HEK293T (cell line): ENCODE measurements at regions not wholly inside any gene's neighbourhood (a gene's known extent, or its start where the extent isn't known, plus 50 kb on each side); places are given as distances from the start of the nearest gene placed in this dataset.

Experiments used
- FOXA1 ChIP-seq: fragments of 450-650 bp; IDR thresholded peaks from 2 replicates; pipeline ENCODE4 v1.6.1; 2016; ENCODE audit warnings: mild to moderate bottlenecking
- FOXM1 ChIP-seq: fragments of 450-650 bp; IDR thresholded peaks from 2 replicates; pipeline ENCODE4 v1.6.1; 2017; ENCODE audit warnings: mild to moderate bottlenecking, borderline replicate concordance
- L3MBTL2 ChIP-seq: fragments of 450-650 bp; conservative IDR thresholded peaks from 2 replicates; pipeline ENCODE4 v1.6.1; 2016; ENCODE audit warnings: mild to moderate bottlenecking
- LEF1 ChIP-seq: fragments of 450-650 bp; IDR thresholded peaks from 2 replicates; pipeline ENCODE4 v1.6.1; 2017; ENCODE audit warnings: mild to moderate bottlenecking, borderline replicate concordance
- TARDBP ChIP-seq: fragments of 450-650 bp; IDR thresholded peaks from 2 replicates; pipeline ENCODE4 v1.6.1; 2016
- ZNF384 ChIP-seq: fragments of 450-650 bp; IDR thresholded peaks from 2 replicates; pipeline ENCODE4 v1.6.1; 2016

GRCh38 chr18:44213293-44213692 lies 467.4 kb upstream of the SETBP1 start:
- no peak for TF ChIP-seq ZNF384
- TF ChIP-seq LEF1, result no peak
- TF ChIP-seq L3MBTL2, result no peak
- no peak for TF ChIP-seq TARDBP
- no peak for TF ChIP-seq FOXM1
- no peak for TF ChIP-seq FOXA1
